ENCODE measurements at regions not wholly inside any gene's neighbourhood (a gene's known extent, or its start where the extent isn't known, plus 50 kb on each side); places are given as distances from the start of the nearest gene placed in this dataset.

- TF ChIP-seq CTCF (IDR thresholded peaks at IDR 0.05; ENCODE audit: poor library complexity) (no peak), EZH2 (IDR thresholded peaks at IDR 0.05; ENCODE audit: borderline replicate concordance) (no peak), EZH2phosphoT487 (IDR thresholded peaks at IDR 0.05; ENCODE audit: low read depth, severe bottlenecking, unreplicated experiment) (no peak)
- Histone ChIP-seq H3K36me3 (replicated peaks; ENCODE audit: insufficient read depth, low read depth) (no peaks in the 10 kb centered on the region), H3K79me2 (no peaks in the 10 kb centered on the region), H3K4me3 (no peak overlapping the region), H3K9me3 (ENCODE audit: low read depth) (no peaks in the 10 kb centered on the region), H2AFZ (no peak overlapping the region), H3K4me2 (no peak overlapping the region), H3K27ac (no peak overlapping the region), H4K20me1 (ENCODE audit: insufficient read depth, poor library complexity, severe bottlenecking) (no peaks in the 10 kb centered on the region), H3K4me1 (ENCODE audit: insufficient read depth) (no peaks in the 10 kb centered on the region), H3K27me3 (no peaks in the 10 kb centered on the region), H3K9me2 (replicated peaks; ENCODE audit: insufficient read depth) (no peaks in the 10 kb centered on the region)
- DNase-seq (ENCODE audit: low spot score): no peak
- 100% methylated on average over 1 of the region's 1 CpG for WGBS (ENCODE audit: low lambda C conversion rate, missing lambda C conversion rate)
These were observed 50.3 kb upstream of the NFE2L2 start for GRCh38 chr2:177314722-177315264.

DNA sequence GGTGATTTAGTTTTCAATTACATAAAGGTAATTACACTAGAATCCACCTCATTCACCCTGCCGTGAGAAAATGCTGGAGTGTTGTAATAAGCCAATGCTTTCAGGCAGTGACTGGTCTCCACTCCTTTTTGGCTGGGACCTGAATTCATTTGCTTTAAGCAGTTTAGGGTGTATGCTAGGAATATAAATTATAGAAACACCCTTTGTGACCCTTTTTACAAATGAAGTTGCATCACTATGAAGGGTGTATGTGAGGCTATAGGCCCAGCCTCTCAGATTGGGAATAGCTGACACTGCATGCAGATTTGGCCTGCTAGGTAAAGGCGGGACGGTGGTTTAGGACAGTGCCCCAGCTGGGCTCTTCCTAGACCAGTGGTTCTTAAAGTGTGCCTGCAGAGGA is 50.8 kb upstream of the NFE2L2 start:
- no peaks in the 10 kb centered on the region for H3K9me2 ChIP-seq (replicated peaks; ENCODE audit: insufficient read depth)
- H3K27me3 ChIP-seq: no peaks in the 10 kb centered on the region
- no peaks in the 10 kb centered on the region for H3K4me1 ChIP-seq (ENCODE audit: insufficient read depth)
- H3K79me2 ChIP-seq: no peaks in the 10 kb centered on the region
- TF ChIP-seq CTCF (IDR thresholded peaks at IDR 0.05; ENCODE audit: poor library complexity) (no peak), EZH2 (IDR thresholded peaks at IDR 0.05; ENCODE audit: borderline replicate concordance) (no peak), EZH2phosphoT487 (IDR thresholded peaks at IDR 0.05; ENCODE audit: low read depth, severe bottlenecking, unreplicated experiment) (no peak)
- H3K27ac ChIP-seq: no peak overlapping the region
- no peak overlapping the region for H2AFZ ChIP-seq
- H3K4me2 ChIP-seq: no peak overlapping the region
- WGBS (ENCODE audit: low lambda C conversion rate, missing lambda C conversion rate): 80% methylated on average over 3 of the region's 3 CpGs
- H3K36me3 ChIP-seq (replicated peaks; ENCODE audit: insufficient read depth, low read depth): no peaks in the 10 kb centered on the region
- H4K20me1 ChIP-seq (ENCODE audit: insufficient read depth, poor library complexity, severe bottlenecking): no peaks in the 10 kb centered on the region
- no peak for DNase-seq (ENCODE audit: low spot score)
- no peak overlapping the region for H3K4me3 ChIP-seq
- no peaks in the 10 kb centered on the region for H3K9me3 ChIP-seq (ENCODE audit: low read depth)

DNA sequence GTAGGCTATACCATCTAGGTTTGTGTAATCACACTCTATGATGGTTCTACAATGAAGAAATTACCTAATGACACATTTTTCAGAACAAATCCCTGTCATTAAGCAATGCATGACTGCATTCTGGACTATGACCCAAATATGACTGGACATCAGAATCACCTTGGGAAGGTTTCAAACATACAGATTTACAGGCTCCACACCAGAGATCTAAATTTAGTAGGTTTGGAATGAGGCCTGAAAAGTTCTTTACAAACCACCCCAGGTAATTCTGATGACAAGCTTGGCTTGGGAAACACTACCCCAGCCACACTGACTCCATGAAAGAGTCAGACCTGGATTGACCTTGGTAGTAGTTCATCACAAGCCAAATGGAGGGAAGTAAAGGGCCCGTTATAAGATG is 52.2 kb upstream of the NFE2L2 start:
- no peaks in the 10 kb centered on the region for H3K9me3 ChIP-seq (ENCODE audit: low read depth)
- no peaks in the 10 kb centered on the region for H4K20me1 ChIP-seq (ENCODE audit: insufficient read depth, poor library complexity, severe bottlenecking)
- no peaks in the 10 kb centered on the region for H3K9me2 ChIP-seq (replicated peaks; ENCODE audit: insufficient read depth)
- H3K4me3 ChIP-seq: no peak overlapping the region
- no peaks in the 10 kb centered on the region for H3K79me2 ChIP-seq
- H3K4me2 ChIP-seq: no peak overlapping the region
- DNase-seq (ENCODE audit: low spot score): no peak
- no peak for TF ChIP-seq EZH2phosphoT487 (IDR thresholded peaks at IDR 0.05; ENCODE audit: low read depth, severe bottlenecking, unreplicated experiment)
- no peak for TF ChIP-seq CTCF (IDR thresholded peaks at IDR 0.05; ENCODE audit: poor library complexity)
- no peak for TF ChIP-seq EZH2 (IDR thresholded peaks at IDR 0.05; ENCODE audit: borderline replicate concordance)
- H3K4me1 ChIP-seq (ENCODE audit: insufficient read depth): no peaks in the 10 kb centered on the region
- H3K27me3 ChIP-seq: no peaks in the 10 kb centered on the region
- no peak overlapping the region for H3K27ac ChIP-seq
- WGBS (ENCODE audit: low lambda C conversion rate, missing lambda C conversion rate): 88% methylated on average over 1 of the region's 1 CpG
- no peaks in the 10 kb centered on the region for H3K36me3 ChIP-seq (replicated peaks; ENCODE audit: insufficient read depth, low read depth)
- H2AFZ ChIP-seq: no peak overlapping the region

DNA sequence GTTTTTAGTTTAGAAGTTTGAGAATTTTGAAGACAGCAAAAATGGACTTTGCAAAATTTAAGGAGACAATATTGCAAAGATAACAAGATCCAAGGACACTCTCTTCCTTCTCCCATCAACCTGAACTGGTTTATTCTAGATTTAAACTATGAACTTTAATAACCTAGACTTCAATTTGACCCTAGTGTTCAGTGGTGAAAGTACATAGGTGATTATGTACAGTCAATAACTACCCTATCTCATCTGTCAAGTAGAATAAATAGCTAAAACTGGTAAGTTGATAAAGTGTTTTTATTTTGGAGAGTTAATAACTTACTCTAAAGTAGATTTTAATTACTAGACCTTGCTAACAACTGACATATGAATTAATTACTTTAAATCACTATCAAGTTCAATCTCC is 52.9 kb upstream of the NFE2L2 start:
- Histone ChIP-seq H3K36me3 (replicated peaks; ENCODE audit: insufficient read depth, low read depth) (no peaks in the 10 kb centered on the region), H3K27me3 (no peaks in the 10 kb centered on the region), H3K9me3 (ENCODE audit: low read depth) (no peaks in the 10 kb centered on the region), H3K4me3 (no peak overlapping the region), H3K79me2 (no peaks in the 10 kb centered on the region), H2AFZ (no peak overlapping the region), H3K4me2 (no peak overlapping the region), H3K4me1 (ENCODE audit: insufficient read depth) (no peaks in the 10 kb centered on the region), H3K27ac (no peak overlapping the region), H3K9me2 (replicated peaks; ENCODE audit: insufficient read depth) (no peaks in the 10 kb centered on the region), H4K20me1 (ENCODE audit: insufficient read depth, poor library complexity, severe bottlenecking) (no peaks in the 10 kb centered on the region)
- DNase-seq (ENCODE audit: low spot score): no peak
- TF ChIP-seq CTCF (IDR thresholded peaks at IDR 0.05; ENCODE audit: poor library complexity) (no peak), EZH2phosphoT487 (IDR thresholded peaks at IDR 0.05; ENCODE audit: low read depth, severe bottlenecking, unreplicated experiment) (no peak), EZH2 (IDR thresholded peaks at IDR 0.05; ENCODE audit: borderline replicate concordance) (no peak)
